HK-2 (cell line): ENCODE measurements at regions not wholly inside any gene's neighbourhood (a gene's known extent, or its start where the extent isn't known, plus 50 kb on each side); places are given as distances from the start of the nearest gene placed in this dataset.

Experiments
- DNase-seq: peaks from one replicate; pipeline ENCODE4 v3.0.0-alpha.2; 2018; ENCODE audit not compliant: unreplicated experiment

DNA sequence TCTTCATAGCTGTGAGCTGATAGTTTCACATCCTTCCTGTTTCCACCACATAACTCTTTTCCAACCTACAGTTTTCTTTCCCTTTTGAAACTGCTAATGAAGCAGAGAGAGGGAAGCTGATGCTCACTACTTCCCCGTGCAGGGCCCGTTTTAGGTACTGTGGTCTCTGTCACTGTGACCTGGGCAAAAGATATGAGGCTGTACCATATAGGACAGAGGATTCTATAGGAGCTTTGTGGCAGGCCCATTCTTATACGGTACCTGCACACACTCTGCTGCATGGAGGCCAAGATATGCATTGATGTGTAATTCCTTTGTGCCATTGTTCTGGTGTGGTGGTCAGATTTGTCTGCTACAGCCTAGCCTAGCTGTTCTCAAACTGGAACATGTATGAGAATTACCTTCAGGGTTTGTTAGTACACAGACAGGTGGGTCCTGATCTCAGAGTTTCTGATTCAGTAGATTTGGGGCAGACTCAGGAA lies 577.3 kb downstream of the LMO7 start:
- DNase-seq = no peak

DNA sequence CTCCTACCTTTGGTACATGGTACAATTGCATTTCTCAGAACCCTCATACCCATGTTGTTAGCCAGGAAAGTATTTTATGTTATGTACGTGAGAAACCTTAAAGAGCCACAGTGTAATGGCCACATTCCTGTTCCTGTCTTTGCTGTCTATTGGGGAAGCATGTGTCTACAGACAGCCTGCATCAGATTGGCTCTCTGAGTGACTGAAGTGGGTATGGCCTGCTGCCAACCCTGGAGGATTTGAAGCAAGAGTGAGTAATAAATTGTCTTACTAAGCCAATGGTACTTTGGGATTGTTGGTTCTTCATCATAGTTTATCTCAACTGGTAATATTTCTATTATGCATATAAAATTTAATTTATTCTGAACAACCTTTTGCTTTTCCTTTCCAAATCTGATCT lies 574.1 kb downstream of the LMO7 start:
- DNase-seq = peak; percentile 7

DNA sequence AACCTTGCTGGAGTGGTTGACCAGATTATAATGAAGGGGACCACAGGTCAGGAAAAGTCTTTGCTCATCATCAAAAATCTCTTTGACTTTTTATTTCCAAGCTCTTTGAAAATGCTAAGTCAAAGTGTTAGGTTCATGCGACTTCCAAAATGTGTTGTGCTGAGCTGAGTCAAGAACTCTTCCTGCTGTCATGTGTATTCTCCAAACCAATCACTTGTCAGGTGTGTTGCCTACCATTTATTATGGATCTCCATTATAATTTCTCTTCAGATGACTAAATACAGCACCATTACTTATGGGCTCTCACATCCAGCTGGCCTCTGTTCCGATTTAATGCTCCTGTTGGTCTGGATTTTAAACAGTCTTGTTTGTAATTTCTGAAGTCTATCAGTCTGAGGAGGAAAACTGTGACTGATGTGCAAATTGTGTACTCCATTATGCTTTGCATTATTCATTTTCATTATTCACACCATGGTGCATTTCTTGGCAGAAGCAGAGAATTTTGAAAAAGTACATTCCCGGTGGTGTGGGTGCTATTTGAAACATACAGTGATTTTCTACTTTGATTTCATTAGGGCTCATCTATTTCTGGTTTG lies 562.5 kb downstream of the LMO7 start:
- DNase-seq = no peak

DNA sequence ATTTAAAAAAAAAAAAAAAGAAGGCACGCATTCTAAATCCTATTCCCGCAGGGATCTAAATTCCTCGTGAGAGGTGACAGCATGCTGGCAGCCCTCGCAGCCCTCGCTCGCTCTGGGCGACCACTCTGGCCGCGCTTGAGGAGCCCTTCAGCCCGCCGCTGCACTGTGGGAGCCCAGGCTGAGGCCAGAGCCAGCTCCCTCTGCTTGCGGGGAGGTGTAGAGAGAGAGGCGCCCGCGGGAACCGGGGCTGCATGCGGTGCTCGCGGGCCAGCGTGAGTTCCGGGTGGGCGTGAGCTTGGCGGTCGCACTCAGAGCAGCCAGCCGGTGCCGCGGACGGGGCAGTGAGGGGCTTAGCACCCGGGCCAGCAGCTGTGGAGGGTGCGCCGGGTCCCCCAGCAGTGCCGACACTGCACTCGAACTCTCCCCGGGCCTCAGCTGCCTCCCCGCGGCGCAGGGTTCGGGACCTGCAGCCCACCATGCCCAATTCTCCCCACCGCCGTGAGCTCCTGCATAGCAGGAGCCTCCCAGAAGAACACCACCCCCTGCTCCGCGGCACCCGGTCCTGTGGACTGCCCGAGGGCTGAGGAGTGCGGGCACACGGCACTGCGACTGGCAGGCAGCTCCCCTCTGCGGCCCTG lies 553.9 kb downstream of the LMO7 start:
- no peak for DNase-seq

DNA sequence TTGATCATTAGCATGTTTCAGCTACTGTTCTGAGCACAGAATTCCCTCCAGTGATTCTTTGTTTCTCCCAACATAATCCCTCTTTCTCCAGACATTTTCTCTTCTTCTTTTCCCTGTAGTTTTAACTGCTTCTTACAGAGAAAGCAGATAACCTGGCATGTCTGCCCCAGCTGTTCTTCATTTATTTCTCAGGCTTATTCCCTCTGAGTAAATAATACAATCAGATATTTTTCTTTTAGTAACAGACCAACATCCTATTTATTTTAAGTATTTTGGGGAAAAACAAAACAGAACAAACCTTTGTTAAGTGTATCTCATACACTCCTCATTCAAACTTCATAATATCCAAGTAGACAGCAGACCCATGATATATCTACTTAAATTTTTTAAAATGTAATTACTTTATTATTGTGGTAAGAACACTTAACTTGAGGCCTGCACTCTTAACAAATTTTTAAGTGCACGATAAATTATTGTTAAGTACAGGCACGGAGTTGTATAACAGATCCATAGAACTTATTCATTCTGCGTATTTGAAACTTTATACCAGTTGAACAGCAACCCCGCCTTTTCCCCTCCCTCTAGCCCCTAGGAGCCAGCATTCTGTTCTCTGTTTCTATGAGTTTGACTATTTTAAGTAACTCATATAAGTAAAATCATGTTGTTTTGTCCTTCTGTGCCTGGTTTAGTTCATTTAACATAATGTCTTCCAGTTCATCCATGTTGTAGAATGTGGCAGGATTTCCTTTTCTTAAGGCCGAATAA lies 540.0 kb downstream of the LMO7 start:
- DNase-seq = no peak

DNA sequence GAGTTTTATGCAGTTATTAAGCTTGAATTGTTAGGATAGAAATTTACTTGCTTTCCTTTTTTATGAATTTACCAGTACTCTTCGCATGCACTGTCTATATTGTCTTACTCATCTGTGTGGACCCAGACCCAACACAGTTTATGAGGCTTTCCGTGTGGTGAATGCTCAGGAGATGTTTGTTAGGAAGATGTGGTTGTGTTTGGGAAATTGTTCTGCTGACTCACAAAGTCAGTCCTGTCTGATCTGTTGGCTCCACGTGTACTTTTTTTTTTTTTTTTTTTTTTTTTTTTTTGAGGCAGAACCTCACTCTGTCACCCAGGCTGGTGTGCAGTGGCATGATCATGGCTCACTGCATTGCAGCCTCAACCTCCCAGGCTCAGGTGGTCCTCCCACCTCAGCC lies 532.5 kb downstream of the LMO7 start:
- no peak for DNase-seq

DNA sequence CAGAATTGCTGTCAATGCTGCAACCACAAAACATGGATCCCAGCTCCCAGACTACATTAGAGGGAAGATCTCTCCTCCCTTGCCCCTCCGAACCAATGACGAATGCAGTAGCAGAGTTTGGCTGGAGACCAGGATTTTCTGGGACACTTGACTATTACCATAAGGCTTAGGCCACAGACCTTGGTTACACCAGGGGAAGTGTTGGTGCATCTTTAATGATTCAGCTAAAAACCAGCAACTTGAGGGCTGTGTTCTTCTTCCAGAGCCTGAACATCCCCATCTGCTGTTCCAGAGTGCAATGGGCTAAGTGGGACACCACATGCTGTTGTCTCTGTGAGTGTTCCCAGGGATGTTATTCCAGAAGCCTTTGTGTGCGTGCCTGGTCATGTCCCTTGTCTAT lies 528.2 kb downstream of the LMO7 start:
- no peak for DNase-seq

DNA sequence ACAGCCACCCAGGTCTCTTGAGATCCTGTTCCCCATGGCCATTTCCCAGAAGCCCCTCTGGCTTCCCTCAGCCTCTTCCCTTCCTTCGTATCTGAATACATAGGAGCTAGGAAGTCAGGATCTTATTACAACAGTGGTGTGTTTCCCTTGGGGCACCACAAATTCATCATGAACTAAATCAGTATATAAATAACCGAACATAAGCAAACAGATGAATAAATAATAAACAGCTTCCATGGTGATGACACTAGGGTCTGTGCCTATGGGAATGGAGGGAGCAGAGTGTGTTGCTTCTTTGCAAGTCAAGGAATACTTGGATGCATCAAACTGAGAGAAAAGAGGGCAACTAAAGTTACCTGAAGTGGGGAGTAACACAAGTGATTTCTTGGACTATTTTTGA lies 527.6 kb downstream of the LMO7 start:
- no peak for DNase-seq

DNA sequence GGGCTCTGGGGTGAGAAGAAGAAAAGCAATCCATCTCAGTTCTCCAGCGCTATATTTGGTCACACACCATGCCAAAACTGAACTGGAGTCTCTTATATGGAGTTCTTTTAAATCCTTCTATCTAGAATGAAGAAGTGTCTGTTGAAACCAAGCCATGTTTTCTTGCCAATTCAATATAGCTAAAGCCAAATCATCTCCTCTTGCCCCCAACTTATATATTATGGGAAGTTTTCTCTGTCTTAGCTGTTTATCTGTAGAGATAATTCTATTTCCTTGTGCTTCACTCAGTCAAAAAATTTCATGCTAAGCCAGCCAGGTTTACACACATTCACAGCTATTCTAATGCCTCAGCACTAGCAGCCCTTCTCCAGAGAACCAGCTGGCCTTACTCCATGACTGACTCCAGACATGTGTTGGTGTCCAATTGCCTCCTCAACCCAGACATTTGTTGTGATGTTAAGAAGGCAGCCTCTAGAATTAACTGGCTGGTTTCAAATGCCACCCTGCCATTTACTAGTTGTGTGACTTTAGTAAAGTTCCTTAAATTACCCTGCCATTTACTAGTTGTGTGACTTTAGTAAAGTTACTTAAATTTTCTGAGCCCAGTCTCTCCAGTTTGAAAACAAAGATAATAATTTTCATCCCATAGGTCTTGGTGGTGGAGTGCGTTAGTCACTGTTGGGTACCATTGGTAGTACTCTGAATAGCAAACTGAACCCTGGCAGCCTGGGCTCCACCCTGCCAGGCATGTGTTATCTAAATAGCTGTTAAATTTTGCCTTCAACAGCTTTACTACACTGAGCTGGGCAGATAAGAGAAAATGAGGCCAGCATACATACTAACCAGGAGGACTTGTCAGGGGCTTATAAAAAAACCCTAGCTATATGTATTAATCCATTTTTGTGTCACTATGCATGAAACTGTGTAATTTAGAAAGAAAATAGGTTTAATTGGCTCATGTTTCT lies 525.1 kb downstream of the LMO7 start:
- no peak for DNase-seq

DNA sequence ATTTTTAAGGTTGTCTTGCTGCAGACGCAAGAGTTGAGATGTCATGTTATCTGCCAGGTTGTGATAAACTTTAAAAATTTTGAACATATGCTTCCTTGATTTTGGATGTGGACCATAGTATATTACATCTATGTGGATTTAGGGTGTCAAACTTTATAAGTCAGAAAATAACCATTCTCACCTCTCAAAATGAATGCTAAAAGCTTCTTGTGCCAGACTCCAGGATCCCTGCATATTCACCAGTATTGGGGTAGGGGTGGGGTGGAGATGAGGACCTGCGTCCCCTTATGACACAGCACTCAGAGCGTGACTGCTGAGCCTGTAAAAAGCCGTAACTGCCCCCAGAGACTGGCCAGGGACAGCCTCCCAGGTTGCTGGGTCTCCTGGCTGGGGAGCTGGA lies 524.4 kb downstream of the LMO7 start:
- DNase-seq = no peak

DNA sequence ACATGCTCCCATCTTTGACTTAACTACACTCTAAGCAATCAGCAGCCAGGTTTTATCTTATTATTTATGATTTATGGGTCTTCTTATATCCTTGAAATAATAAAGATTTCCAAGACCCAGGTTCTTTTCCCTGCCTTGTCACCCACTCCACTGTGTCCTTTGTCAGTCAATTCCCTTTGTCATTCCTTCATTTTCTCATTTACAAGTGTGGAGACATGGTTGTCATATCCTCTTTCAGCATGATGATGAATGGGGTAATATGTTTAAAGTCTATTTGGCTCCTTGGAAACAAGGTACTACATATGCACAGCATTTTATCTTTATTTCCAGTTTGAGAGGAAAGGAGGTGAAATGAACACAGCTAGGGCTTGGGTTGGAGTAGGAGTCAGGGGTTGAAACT lies 521.8 kb downstream of the LMO7 start:
- no peak for DNase-seq

DNA sequence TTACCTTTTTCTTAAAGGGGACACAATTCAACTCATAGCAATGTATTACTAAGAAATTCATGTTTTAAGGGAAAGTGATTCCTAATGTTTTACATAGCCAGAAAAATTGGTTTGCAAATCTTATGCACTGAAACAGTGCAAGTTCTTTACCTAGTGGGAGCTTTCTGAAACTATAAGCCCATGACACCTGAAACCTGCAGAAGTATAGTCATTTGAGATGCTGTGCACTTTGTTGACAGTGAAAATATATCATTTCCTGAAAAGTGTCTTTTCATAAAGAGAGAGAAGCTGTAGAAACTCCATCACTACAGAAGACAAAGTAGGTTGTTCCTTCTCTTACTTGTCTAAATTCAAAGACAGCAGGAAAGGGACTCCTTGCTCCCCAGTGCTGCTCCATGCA lies 517.1 kb downstream of the LMO7 start:
- no peak for DNase-seq

DNA sequence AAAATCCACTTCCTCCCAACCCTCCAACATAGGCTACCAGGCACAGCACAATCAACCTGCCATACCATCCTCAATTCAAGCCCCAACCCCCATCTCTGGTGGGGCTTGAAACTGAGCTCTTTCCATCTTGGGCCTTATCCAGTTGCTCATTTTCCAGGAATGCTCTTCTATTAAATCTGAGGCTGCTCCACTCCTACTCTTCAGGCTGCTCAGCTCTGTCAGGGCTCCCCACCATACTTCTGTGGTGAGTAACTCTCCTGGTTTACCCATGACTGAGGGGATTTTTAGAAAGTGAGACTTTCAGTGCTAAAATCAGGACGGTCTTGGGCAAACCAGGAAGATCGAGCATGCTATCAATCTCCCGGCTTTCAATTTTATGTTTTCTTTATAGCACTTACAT lies 512.8 kb downstream of the LMO7 start:
- DNase-seq = peak; percentile 3

DNA sequence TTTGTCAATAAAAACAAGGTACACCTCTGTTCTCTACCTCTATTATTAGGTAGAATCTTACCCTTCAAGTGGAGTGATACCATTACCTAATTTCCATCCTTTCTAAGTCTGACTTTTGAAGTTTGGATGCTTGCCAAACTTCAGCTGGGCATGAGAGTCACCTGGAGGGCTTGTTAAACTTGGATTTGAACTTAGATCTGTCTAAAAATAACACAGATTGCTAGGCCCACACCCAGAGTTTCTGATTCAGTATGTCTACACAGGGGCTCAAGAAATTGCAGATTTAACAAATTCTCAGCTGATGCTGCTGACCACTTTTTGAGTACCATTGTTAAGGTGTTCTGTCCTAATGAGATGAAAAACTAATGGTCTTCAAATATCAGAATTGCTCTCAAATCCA lies 512.2 kb downstream of the LMO7 start:
- no peak for DNase-seq

DNA sequence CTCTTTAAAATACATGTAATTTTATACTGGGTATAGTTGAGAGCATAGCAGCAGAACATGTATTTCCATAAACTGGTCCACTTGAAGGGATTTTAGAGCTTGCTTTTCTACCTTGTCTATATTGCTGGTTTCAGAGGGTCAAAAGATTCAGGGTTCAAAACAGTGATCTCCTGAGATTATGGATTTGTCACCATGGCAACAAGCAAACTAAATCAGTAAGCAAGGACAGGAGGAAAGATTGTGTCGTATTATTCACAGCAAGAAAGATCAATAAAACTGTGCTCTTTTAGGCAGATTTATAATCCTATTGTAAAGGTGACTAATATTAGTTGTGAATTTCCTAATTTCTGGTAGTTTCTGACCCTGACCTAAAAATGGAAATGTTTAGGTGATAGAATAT lies 496.4 kb downstream of the LMO7 start:
- no peak for DNase-seq

DNA sequence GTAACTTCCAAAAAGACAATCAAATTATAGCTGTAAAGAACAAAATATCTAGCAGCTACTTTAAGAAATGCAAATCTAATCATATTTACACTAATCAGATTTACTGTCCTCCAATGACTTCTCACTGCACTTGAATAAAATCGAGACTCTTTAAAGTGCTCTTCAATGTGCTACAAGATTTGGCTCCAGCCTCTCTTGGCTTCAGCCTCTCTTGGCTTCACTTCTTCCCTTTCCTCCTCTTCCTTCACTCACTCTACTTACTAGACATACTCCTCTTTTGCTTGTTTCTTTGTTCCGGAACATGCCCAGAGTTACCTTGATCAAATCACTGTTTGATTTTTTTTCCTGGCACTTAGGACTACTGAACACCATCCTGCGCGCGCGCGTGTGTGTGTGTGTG lies 495.4 kb downstream of the LMO7 start:
- DNase-seq = no peak

DNA sequence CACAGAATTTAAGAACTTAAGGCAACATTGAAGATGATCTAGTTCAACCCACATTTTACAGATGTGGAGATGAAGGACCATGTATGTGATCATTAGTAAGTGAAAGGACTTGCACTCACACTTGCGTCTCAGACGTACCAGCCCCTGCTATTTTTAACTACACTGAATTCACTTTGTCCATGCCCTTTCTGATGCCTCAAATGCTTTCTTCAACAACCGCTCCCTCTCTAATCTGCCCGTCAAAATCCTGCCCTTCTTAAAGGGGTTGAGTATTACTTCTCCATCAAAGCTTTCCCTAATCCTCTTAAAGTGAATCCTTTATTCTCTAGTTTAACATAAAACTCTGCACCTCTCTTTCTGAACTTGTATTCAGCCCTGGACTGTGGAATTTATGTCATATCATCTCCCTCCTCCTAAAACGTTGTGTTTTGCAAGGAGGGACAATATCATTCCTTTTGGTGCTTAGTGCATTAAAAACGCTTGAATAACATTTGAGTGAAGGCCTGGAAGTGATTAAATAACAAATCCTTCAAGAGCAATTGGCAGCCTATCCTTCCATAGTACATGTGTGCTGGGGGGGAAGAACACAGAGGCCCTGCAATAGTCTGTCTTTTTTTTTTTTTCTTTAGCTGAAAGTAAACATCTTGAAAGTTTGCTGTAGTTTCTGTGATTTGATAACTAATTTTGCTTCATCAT lies 493.3 kb downstream of the LMO7 start:
- DNase-seq = no peak

DNA sequence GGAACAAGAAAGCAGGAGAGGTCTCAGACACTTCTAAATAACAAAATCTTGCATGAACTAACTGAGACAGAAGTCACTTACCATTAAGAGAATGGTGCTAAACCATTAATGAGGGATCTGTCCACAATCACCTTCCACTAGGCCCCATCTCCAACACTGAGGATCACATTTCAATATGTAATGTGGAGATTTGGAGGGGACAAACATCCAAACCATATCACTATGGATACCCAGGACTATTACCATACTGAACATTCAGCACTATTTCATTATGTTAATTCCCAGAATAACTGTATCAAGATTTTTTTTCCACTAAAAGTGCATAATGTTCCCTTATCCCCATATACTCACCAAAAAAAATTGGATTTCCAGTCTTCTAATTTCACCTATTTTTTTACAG lies 491.8 kb downstream of the LMO7 start:
- no peak for DNase-seq

DNA sequence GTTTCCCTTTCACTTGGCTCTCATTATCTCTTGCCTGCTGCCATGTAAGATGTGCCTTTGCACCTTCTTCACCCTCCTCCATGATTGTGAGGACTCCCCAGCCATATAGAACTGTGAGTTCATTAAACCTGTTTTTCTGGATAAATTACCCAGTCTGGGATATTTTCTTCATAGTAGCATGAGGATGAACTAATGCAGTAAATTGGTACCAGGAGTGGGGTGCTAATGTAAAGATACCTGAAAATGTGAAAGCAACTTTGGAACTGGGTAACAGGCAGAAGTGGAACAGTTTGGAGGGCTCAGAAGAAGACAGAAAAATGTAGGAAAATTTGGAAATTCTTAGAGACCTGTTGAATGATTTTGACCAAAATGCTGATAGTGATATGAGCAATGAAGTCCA lies 487.4 kb downstream of the LMO7 start:
- DNase-seq = no peak

DNA sequence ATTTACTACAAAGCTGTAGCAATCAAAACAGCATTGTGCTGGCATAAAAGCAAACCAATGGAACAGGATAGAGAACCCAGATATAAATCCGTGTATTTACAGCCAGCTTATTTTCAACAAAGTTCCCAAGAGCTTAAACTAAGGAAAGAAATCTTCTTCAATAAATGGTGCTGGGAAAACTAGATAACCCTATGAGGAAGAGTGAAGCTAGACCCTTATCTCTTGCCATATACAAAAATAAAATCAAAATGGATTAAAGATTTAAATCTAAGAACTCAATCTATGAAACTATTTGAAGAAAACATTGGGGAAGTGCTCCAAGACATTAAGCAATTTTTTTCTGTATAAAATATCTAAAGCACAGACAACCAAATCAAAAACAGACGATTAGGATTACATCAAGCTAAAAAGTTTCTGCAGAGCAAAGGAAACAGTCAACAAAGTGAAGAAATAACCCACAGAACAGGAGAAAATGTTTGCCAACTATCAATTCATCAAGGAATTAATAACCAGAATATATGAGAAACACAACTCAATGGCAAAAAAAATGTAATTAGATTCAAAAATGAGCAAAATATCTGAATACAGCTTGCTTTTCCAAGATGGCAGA lies 480.7 kb downstream of the LMO7 start:
- no peak for DNase-seq

DNA sequence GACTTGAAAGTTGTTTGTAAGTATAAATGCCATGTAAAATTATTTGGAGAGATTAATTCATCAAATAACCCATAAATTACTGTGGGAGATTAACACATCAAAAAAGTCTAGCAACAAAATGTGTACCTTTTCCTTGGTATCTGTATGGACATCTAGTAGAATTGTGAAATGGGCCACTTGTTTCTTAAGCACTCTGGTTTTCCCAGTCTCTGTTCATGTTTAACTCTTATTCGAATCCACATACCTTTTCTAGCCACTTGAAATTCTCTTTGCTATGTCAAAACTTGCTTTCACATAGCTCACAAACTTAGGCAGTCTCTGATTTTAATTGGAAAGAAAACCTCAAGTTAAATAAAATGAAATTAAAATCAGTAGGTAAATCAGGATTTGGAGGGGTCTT lies 470.6 kb downstream of the LMO7 start:
- no peak for DNase-seq
